ENCODE measurements at regions not wholly inside any gene's neighbourhood (a gene's known extent, or its start where the extent isn't known, plus 50 kb on each side); places are given as distances from the start of the nearest gene placed in this dataset.

DNA sequence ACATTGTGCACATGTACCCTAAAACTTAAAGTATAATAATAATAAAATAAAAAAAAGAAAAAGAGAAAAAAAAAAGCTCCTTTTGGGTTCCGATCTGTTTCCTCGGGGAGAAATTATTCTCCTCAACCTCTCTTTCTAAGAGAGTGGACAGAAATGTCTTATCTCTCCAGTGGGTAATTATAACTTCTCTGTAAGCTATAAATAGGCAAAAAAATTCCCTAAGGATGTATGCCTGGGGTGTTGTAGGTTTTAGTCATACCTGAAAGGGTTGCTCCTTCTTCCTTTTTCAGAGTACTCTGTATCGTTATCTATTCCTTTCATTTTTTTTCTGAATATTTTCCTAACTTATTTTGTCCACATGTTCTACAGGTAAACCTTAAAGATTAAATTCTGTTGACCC, 169.7 kb upstream of the PTPRK start:
- TF ChIP-seq, protein P1, sequence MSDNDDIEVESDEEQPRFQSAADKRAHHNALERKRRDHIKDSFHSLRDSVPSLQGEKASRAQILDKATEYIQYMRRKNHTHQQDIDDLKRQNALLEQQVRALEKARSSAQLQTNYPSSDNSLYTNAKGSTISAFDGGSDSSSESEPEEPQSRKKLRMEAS (IDR thresholded peaks at IDR 0.05) = no peak
- TF ChIP-seq CEBPB (IDR thresholded peaks at IDR 0.05) (no peak), RAD21 (IDR thresholded peaks at IDR 0.05; ENCODE audit: low read depth) (no peak), FOXM1 (IDR thresholded peaks at IDR 0.05; ENCODE audit: borderline replicate concordance, low read depth) (no peak), YY1 (IDR thresholded peaks at IDR 0.05; ENCODE audit: low read depth) (no peak), TAF1 (IDR thresholded peaks at IDR 0.05; ENCODE audit: low read depth) (no peak), ZBTB7A (IDR thresholded peaks at IDR 0.05; ENCODE audit: low read depth) (no peak), EGR1 (IDR thresholded peaks at IDR 0.05) (no peak), TEAD4 (IDR thresholded peaks at IDR 0.05) (no peak), CREB1 (IDR thresholded peaks at IDR 0.05; ENCODE audit: low read depth) (no peak), NFIC (IDR thresholded peaks at IDR 0.05) (no peak), EP300 (IDR thresholded peaks at IDR 0.05; ENCODE audit: borderline replicate concordance) (no peak), TCF12 (IDR thresholded peaks at IDR 0.05; ENCODE audit: low read depth) (no peak)
- TF ChIP-seq, protein P2, sequence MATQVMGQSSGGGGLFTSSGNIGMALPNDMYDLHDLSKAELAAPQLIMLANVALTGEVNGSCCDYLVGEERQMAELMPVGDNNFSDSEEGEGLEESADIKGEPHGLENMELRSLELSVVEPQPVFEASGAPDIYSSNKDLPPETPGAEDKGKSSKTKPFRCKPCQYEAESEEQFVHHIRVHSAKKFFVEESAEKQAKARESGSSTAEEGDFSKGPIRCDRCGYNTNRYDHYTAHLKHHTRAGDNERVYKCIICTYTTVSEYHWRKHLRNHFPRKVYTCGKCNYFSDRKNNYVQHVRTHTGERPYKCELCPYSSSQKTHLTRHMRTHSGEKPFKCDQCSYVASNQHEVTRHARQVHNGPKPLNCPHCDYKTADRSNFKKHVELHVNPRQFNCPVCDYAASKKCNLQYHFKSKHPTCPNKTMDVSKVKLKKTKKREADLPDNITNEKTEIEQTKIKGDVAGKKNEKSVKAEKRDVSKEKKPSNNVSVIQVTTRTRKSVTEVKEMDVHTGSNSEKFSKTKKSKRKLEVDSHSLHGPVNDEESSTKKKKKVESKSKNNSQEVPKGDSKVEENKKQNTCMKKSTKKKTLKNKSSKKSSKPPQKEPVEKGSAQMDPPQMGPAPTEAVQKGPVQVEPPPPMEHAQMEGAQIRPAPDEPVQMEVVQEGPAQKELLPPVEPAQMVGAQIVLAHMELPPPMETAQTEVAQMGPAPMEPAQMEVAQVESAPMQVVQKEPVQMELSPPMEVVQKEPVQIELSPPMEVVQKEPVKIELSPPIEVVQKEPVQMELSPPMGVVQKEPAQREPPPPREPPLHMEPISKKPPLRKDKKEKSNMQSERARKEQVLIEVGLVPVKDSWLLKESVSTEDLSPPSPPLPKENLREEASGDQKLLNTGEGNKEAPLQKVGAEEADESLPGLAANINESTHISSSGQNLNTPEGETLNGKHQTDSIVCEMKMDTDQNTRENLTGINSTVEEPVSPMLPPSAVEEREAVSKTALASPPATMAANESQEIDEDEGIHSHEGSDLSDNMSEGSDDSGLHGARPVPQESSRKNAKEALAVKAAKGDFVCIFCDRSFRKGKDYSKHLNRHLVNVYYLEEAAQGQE (IDR thresholded peaks at IDR 0.05; ENCODE audit: low read depth) = no peak
- TF ChIP-seq, protein P3, sequence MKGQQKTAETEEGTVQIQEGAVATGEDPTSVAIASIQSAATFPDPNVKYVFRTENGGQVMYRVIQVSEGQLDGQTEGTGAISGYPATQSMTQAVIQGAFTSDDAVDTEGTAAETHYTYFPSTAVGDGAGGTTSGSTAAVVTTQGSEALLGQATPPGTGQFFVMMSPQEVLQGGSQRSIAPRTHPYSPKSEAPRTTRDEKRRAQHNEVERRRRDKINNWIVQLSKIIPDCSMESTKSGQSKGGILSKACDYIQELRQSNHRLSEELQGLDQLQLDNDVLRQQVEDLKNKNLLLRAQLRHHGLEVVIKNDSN (IDR thresholded peaks at IDR 0.05) = no peak

DNA sequence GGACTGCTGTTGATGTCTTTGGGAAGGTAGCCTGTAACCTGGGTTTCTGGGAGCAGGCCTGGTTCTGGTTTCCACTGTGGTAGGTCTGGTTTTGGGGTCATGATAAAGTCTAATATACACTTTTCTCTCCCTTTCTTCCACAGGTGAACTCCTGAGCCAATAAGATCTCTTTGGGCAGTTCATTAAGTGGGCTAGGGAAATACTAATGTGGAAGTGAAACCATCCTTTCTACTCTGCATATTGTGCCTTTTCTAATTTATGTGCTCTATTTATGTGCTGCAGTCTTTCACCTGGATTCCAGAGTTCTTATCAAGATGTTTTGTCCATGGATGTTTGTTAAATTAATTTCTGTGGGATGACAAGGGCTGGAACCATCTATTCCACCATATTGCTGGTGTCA, 165.7 kb upstream of the PTPRK start:
- TF ChIP-seq TEAD4 (IDR thresholded peaks at IDR 0.05) (no peak), ZBTB7A (IDR thresholded peaks at IDR 0.05; ENCODE audit: low read depth) (no peak), EP300 (IDR thresholded peaks at IDR 0.05; ENCODE audit: borderline replicate concordance) (no peak), NFIC (IDR thresholded peaks at IDR 0.05) (no peak), TAF1 (IDR thresholded peaks at IDR 0.05; ENCODE audit: low read depth) (no peak), RAD21 (IDR thresholded peaks at IDR 0.05; ENCODE audit: low read depth) (no peak), YY1 (IDR thresholded peaks at IDR 0.05; ENCODE audit: low read depth) (no peak), FOXM1 (IDR thresholded peaks at IDR 0.05; ENCODE audit: borderline replicate concordance, low read depth) (no peak), CREB1 (IDR thresholded peaks at IDR 0.05; ENCODE audit: low read depth) (no peak), EGR1 (IDR thresholded peaks at IDR 0.05) (no peak), CEBPB (IDR thresholded peaks at IDR 0.05) (no peak), TCF12 (IDR thresholded peaks at IDR 0.05; ENCODE audit: low read depth) (no peak)
- TF ChIP-seq, protein P3 (IDR thresholded peaks at IDR 0.05) = no peak
- TF ChIP-seq, protein P1 (IDR thresholded peaks at IDR 0.05) = no peak
- TF ChIP-seq, protein P2 (IDR thresholded peaks at IDR 0.05; ENCODE audit: low read depth) = no peak

DNA sequence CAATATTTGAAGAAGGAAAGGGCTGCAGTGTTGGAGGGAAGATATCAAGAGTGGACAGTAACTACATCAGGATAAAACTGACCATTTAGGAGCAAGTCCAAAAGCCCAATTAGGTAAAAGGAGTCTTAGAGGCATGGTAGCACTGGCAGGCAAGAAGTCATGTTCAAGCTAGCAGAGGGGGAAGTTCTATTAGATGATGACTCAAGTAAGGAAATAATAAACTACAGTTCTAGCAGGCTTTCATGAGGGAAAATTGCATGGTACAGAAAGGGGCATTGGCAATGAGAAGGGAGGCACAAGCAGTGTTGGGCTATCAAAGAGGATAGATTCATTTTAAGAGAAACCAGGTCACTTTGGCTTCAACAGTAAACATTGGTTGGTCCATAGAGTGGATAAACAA, 156.1 kb upstream of the PTPRK start:
- no peak for TF ChIP-seq CEBPB (IDR thresholded peaks at IDR 0.05)
- no peak for TF ChIP-seq FOXM1 (IDR thresholded peaks at IDR 0.05; ENCODE audit: borderline replicate concordance, low read depth)
- TF ChIP-seq, protein P1 (IDR thresholded peaks at IDR 0.05) = no peak
- TF ChIP-seq TAF1 (IDR thresholded peaks at IDR 0.05; ENCODE audit: low read depth) = no peak
- no peak for TF ChIP-seq EP300 (IDR thresholded peaks at IDR 0.05; ENCODE audit: borderline replicate concordance)
- TF ChIP-seq, protein P2 (IDR thresholded peaks at IDR 0.05; ENCODE audit: low read depth) = no peak
- TF ChIP-seq EGR1 (IDR thresholded peaks at IDR 0.05) = no peak
- TF ChIP-seq CREB1 (IDR thresholded peaks at IDR 0.05; ENCODE audit: low read depth) = no peak
- TF ChIP-seq YY1 (IDR thresholded peaks at IDR 0.05; ENCODE audit: low read depth) = no peak
- TF ChIP-seq, protein P3 (IDR thresholded peaks at IDR 0.05) = no peak
- no peak for TF ChIP-seq ZBTB7A (IDR thresholded peaks at IDR 0.05; ENCODE audit: low read depth)
- no peak for TF ChIP-seq NFIC (IDR thresholded peaks at IDR 0.05)
- TF ChIP-seq RAD21 (IDR thresholded peaks at IDR 0.05; ENCODE audit: low read depth) = no peak
- TF ChIP-seq TEAD4 (IDR thresholded peaks at IDR 0.05) = no peak

Data from Ishikawa (cell line).